NCI-H2196 treated with DMSO at 0.1 percent for 48 hours (cell line): ENCODE measurements at regions not wholly inside any gene's neighbourhood (a gene's known extent, or its start where the extent isn't known, plus 50 kb on each side); places are given as distances from the start of the nearest gene placed in this dataset.

Experiments used
- DNase-seq: peaks from one replicate; lab custom pipeline; 2025; ENCODE audit not compliant: unreplicated experiment; lab: John Stamatoyannopoulos, UW

DNA sequence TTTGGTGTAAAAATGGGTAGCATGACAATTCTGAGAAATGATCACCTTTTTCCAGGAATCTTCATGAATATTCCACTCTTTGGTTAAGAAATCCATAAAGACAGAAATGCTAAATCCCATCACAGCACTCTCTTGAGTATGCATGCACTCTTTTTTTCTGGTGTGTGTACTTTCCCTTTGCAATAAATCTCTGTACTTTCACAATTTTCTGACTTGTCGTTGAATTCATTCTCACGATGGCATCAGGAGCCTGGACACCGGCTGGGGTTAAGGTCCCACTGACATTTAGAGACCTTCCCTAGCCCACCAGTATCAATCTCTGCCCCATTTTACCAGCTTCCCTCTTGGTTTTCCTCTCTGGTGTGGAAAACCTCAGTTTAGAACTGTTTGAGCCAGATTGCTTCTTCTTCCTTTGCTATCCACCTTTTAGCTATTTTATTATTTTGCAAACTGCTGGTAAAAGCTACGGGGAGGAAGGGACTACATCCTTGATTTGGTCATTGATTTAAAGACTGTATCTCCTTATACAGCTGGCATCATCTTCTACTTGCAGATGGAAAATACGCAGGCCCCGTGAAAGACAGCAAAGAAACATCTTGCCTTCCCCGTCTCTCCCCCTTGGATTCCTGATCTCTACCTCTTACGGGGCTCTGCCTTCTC lies 59.9 kb upstream of the ZFR start:
- no peak for DNase-seq

DNA sequence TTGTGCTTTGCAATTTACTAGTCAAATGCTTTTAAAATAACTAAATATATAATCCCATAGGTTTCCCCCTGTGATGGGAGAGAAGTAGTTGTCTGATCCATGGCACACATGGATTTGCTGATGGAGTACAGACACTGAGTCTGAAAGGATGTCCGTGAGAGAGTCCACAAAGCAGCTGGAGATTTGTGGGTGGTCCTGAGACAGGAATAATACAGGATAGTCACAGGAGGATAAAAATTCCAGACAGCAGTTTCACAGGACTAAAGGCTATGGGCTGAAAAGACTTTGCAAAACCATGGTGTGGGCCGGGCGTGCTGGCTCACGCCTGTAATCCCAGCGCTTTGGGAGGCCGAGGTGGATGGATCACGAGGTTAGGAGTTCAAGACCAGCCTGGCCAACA lies 58.7 kb upstream of the ZFR start:
- no peak for DNase-seq

DNA sequence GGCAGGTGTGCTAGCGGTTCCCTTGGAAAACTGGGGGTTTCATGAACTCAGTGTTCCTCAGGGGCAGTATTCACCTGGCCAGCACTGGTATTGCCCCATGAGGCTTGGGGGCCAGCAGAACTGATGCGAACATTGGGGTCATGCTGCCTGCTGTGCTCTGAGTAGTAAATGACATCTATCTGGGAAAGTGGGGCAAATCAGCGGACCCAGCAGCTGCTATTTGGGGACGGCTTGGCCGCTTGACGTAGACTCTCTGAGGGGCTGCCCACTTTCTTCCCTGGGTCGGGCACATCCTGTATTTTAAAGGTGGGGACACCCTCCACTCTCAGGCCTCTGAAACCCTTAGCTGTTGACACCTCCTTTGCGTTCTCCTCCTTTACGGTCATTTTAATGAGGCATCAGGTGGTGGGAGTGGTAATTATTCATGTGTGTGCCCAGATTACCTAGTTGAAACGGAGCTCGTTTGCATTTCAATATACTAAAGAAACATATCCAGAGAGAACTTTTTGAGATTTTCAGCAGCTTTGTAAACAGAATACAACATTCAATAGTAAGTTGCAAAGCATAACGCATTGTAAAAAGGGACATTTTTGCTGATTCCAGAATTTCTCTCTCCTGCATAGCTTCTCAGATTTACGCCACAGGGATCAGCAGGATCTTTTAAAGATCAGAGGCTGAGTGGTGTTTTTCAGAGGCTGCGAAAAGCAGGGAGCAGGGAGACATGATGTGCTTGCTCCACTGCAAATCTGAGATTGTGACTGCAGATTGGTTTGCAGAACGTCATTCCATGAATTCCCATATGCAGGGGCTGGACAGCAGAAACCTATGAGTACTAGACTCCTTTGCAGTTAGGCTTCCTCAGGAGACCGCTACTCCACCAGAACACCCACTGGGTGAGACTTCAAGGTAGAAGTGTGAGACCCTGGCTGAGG lies 56.8 kb upstream of the ZFR start:
- DNase-seq, result no peak

DNA sequence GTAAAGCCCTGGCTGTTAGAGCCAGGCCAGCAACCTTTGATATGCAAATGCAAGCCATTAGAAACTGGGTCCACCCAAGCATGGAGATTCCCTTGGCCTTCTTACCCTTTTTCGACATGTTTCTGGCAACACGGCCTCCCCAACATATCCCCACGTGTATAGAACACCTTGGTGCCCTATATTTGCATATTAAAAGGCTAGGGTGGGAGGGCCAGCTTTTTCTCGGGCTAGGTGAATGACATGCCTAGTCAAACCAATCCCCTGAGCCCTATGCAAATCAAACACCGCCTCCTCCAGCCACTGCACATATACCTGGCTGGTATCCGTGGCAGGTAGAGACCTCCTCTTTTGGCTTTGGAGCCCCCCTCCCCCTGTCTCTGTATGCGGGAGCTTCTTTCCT lies 55.6 kb upstream of the ZFR start:
- DNase-seq, result no peak

DNA sequence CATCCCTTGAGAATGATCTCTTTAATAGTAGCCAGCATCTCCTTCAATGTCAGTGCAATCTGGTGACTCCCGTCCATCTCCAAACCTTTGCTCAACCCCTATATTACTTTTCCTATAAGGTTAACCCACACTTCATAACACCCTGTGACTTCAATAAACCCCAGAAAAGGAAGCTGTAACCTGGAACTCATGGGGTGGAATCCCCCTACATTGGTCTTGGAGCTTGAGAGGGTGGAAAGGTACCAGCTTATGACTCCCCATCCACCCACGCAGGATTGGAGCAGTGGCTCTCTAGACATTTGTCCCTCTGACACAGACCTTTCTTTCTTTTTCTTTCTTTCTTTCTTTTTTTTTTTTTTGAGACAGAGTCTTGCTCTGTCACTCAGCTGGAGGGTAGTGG lies 54.7 kb upstream of the ZFR start:
- DNase-seq, result no peak

DNA sequence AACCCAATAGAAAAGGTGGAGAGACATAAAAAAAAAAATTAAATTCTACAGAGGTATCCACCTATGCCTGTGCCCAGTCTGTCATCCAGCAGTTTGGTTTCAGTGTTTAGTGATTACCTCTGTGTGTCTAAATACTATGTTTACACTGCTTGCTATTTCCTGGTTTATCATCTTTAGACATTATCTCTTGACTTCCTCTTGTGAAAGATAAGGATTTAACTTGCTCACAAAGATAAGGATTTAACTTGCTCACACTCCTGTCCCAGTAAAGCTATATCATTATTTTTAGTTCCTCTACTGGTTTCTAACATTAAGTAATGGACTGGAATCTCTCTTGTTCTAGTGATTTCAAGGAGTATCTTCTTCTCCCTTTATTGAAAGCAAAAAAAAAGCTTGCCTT lies 53.9 kb upstream of the ZFR start:
- no peak for DNase-seq

GRCh38 chr5:32496104-32496503 lies 51.6 kb upstream of the ZFR start:
- no peak for DNase-seq

DNA sequence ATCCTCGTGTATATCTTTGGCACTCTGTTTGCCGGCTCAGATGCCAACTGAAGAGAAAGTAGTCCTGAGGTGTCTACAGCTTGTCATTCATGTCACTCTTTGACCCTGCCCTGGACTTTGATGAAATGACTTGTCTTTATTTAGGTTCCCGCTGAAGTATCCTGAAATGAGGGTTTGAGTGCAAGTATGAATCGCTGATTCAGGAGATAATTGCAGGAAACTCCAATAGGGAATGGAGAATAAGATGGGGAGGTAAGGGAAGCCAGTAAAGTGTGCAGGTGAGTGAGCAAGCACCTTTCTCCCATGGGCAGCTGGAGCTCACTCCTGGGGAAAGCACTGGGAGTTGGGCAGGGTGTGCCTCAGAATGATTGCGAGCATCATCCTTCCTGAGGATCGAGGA lies 50.3 kb upstream of the ZFR start:
- DNase-seq, result no peak
